Naive thymus-derived CD4-positive, alpha-beta T cell (primary cell): ENCODE measurements at regions not wholly inside any gene's neighbourhood (a gene's known extent, or its start where the extent isn't known, plus 50 kb on each side); places are given as distances from the start of the nearest gene placed in this dataset.

Experiments used
- ATAC-seq: fragments of 150-1000 bp; cut with Tn5 transposase; 2 replicates; pipeline ENCODE4 v1.10.0; 2021; ENCODE audit warnings: mild to moderate bottlenecking, moderate library complexity
- CTCF ChIA-PET: fragments of 350-600 bp; sonication (Branson Sonifier 250); formaldehyde crosslinking; loops from one replicate; lab custom pipeline; 2021; ENCODE audit warnings: antibody characterized with exemption; lab: Charles Lee
- POLR2A ChIA-PET: fragments of 350-600 bp; sonication (Branson Sonifier 250); formaldehyde crosslinking; loops from one replicate; lab custom pipeline; 2021; ENCODE audit warnings: antibody characterized with exemption, inconsistent platforms; lab: Charles Lee
- DNase-seq, 9 donors: peaks; one replicate each; pipeline versions ENCODE4 v3.0.0 to v3.0.0-alpha.2; 2020 to 2022; ENCODE audit warnings: mixed read lengths in 1 of 9
- H3K27ac ChIP-seq: one replicate; pipeline ENCODE4 v1.7.0; 2013; ENCODE audit warnings: mild to moderate bottlenecking, low read depth, low read length, moderate library complexity
- H3K27me3 ChIP-seq, 2 donors: one replicate each; pipeline ENCODE4 v1.7.0; 2013; ENCODE audit warnings: low read length in 2 of 2, mild to moderate bottlenecking in 2 of 2, moderate library complexity in 2 of 2; ENCODE audit not compliant: control insufficient read depth in 2 of 2, insufficient read depth in 2 of 2
- H3K36me3 ChIP-seq, 3 experiments: 1 replicate in 2 of 3; 2 replicates in 1 of 3; pipeline ENCODE4 v1.7.0; 2013; ENCODE audit warnings: low read length in 3 of 3, mild to moderate bottlenecking in 3 of 3, moderate library complexity in 1 of 3; ENCODE audit not compliant: insufficient read depth in 3 of 3, control insufficient read depth in 2 of 3
- H3K4me1 ChIP-seq, 2 donors: one replicate each; pipeline ENCODE4 v1.7.0; 2013; ENCODE audit warnings: low read length in 2 of 2, mild to moderate bottlenecking in 2 of 2, moderate library complexity in 1 of 2; ENCODE audit not compliant: control insufficient read depth in 2 of 2, insufficient read depth in 2 of 2
- H3K4me3 ChIP-seq: 2 replicates; pipeline ENCODE4 v1.7.0; 2013; ENCODE audit warnings: mild to moderate bottlenecking, low read length
- H3K9me3 ChIP-seq, 3 experiments: 1 replicate in 2 of 3; 2 replicates in 1 of 3; pipeline ENCODE4 v1.7.0; 2013; ENCODE audit warnings: low read length in 3 of 3; ENCODE audit not compliant: control insufficient read depth in 2 of 3
- H3K27ac Mint-ChIP-seq, 9 donors: one replicate each; pipeline ENCODE4 v1.8.0; 2020 to 2022; ENCODE audit warnings: mixed read lengths in 9 of 9, mild to moderate bottlenecking in 8 of 9, moderate library complexity in 5 of 9, inconsistent platforms in 2 of 9
- H3K27me3 Mint-ChIP-seq, 5 donors: one replicate each; pipeline ENCODE4 v1.8.0; 2021 to 2022; ENCODE audit warnings: mixed read lengths in 5 of 5, mild to moderate bottlenecking in 1 of 5
- H3K36me3 Mint-ChIP-seq, 5 donors: one replicate each; pipeline ENCODE4 v1.8.0; 2020 to 2022; ENCODE audit warnings: mixed read lengths in 5 of 5, mild to moderate bottlenecking in 3 of 5, inconsistent platforms in 1 of 5
- H3K4me1 Mint-ChIP-seq, 7 donors: one replicate each; pipeline ENCODE4 v1.8.0; 2020 to 2022; ENCODE audit warnings: mixed read lengths in 7 of 7, mild to moderate bottlenecking in 3 of 7, inconsistent platforms in 1 of 7
- H3K4me3 Mint-ChIP-seq, 10 donors: one replicate each; pipeline ENCODE4 v1.8.0; 2020 to 2022; ENCODE audit warnings: mild to moderate bottlenecking in 10 of 10, mixed read lengths in 10 of 10, moderate library complexity in 6 of 10, inconsistent platforms in 2 of 10
- H3K9me3 Mint-ChIP-seq, 11 donors: one replicate each; pipeline ENCODE4 v1.8.0; 2020 to 2022; ENCODE audit warnings: mixed read lengths in 11 of 11, mild to moderate bottlenecking in 4 of 11, inconsistent platforms in 1 of 11, moderate library complexity in 1 of 11
- intact Hi-C, 2 donors: fragments of 100-400 bp; cut with micrococcal nuclease; formaldehyde crosslinking; loops; one replicate each; pipeline ENCODE4 v1.15.1; 2023

- CTCF ChIA-PET, result no interaction called here
- Mint-ChIP-seq H3K4me1 (no peaks in the 10 kb centered on the region), H3K36me3 (peaks cover 0 to 3% (median 0%) of the 10 kb centered on the region in 5 donors), H3K27ac (no peak overlapping the region), H3K4me3 (peak overlapping the region in 2 of 10 donors; percentile 11 to 33), H3K9me3 (peaks cover 0 to 19% (median 7%) of the 10 kb centered on the region in 11 donors), H3K27me3 (peaks cover 0 to 16% (median 0%) of the 10 kb centered on the region in 5 donors)
- H3K27ac ChIP-seq, result no peak overlapping the region
- H3K27me3 ChIP-seq, result no peaks in the 10 kb centered on the region
- H3K4me1 ChIP-seq, result no peaks in the 10 kb centered on the region
- no peak overlapping the region for H3K4me3 ChIP-seq
- intact Hi-C loops, result loop anchor here in 1 of 2 donors (5.0 kb wide), 1 partner anchor 124 kb away; no protein-coding TSS in a partner anchor
- no peaks in the 10 kb centered on the region for H3K36me3 ChIP-seq
- peak in 1 of 9 donors; percentile 11 for DNase-seq
- H3K9me3 ChIP-seq, result no peaks in the 10 kb centered on the region
- ATAC-seq, result peak; percentile 57
- POLR2A ChIA-PET, result no interaction called here
Measured at GRCh38 chr5:107263387-107264018, 407.2 kb downstream of the EFNA5 start.

- intact Hi-C loops, result no loop called here
- Mint-ChIP-seq H3K27ac (no peak overlapping the region), H3K9me3 (peaks cover 3 to 28% (median 7%) of the 10 kb centered on the region in 11 donors), H3K4me3 (no peak overlapping the region), H3K4me1 (peaks cover 0 to 1% (median 0%) of the 10 kb centered on the region in 7 donors), H3K27me3 (peaks cover 0 to 20% (median 0%) of the 10 kb centered on the region in 5 donors), H3K36me3 (peaks cover 0 to 3% (median 0%) of the 10 kb centered on the region in 5 donors)
- H3K4me3 ChIP-seq, result no peak overlapping the region
- H3K4me1 ChIP-seq, result no peaks in the 10 kb centered on the region
- H3K9me3 ChIP-seq, result no peaks in the 10 kb centered on the region
- DNase-seq (no peak), ATAC-seq (no peak)
- POLR2A ChIA-PET, result no interaction called here
- no peaks in the 10 kb centered on the region for H3K27me3 ChIP-seq
- H3K36me3 ChIP-seq, result no peaks in the 10 kb centered on the region
- CTCF ChIA-PET, result no interaction called here
- no peak overlapping the region for H3K27ac ChIP-seq
Measured at GRCh38 chr5:107257885-107258520, 412.7 kb downstream of the EFNA5 start.

- H3K9me3 Mint-ChIP-seq, result peaks cover 0 to 18% (median 3%) of the 10 kb centered on the region in 11 donors
- H3K27ac ChIP-seq, result no peak overlapping the region
Measured at GRCh38 chr5:107254902-107255234, 415.9 kb downstream of the EFNA5 start.

GRCh38 chr5:107254214-107254901 lies 416.4 kb downstream of the EFNA5 start:
- H3K27ac ChIP-seq, result no peak overlapping the region
- Mint-ChIP-seq H3K4me3 (no peak overlapping the region), H3K36me3 (no peaks in the 10 kb centered on the region), H3K27ac (peak overlapping the region in 1 of 9 donors; percentile 68), H3K4me1 (peaks cover 0 to 1% (median 0%) of the 10 kb centered on the region in 7 donors), H3K27me3 (peaks cover 0 to 16% (median 0%) of the 10 kb centered on the region in 5 donors), H3K9me3 (peaks cover 0 to 18% (median 3%) of the 10 kb centered on the region in 11 donors)
- ChIA-PET CTCF (no interaction called here), POLR2A (no interaction called here)
- no peak for DNase-seq
- H3K9me3 ChIP-seq, result no peaks in the 10 kb centered on the region
- H3K36me3 ChIP-seq, result no peaks in the 10 kb centered on the region
- H3K4me1 ChIP-seq, result no peaks in the 10 kb centered on the region
- intact Hi-C loops, result no loop called here
- no peaks in the 10 kb centered on the region for H3K27me3 ChIP-seq
- ATAC-seq, result no peak
- no peak overlapping the region for H3K4me3 ChIP-seq

More at GRCh38 chr5:107254902-107255234, 415.9 kb downstream of the EFNA5 start:
- intact Hi-C loops, result no loop called here
- Mint-ChIP-seq H3K36me3 (no peaks in the 10 kb centered on the region), H3K4me1 (peaks cover 0 to 1% (median 0%) of the 10 kb centered on the region in 7 donors), H3K27me3 (peaks cover 0 to 17% (median 0%) of the 10 kb centered on the region in 5 donors), H3K27ac (no peak overlapping the region), H3K4me3 (no peak overlapping the region)
- H3K4me3 ChIP-seq, result no peak overlapping the region
- POLR2A ChIA-PET, result no interaction called here
- no peak for ATAC-seq
- CTCF ChIA-PET, result no interaction called here
- H3K27me3 ChIP-seq, result no peaks in the 10 kb centered on the region
- DNase-seq, result no peak
- no peaks in the 10 kb centered on the region for H3K9me3 ChIP-seq
- no peaks in the 10 kb centered on the region for H3K36me3 ChIP-seq
- no peaks in the 10 kb centered on the region for H3K4me1 ChIP-seq

- Histone ChIP-seq H3K27me3 (no peaks in the 10 kb centered on the region), H3K9me3 (no peaks in the 10 kb centered on the region), H3K27ac (no peak overlapping the region), H3K4me1 (no peaks in the 10 kb centered on the region), H3K4me3 (no peak overlapping the region), H3K36me3 (no peaks in the 10 kb centered on the region)
- Mint-ChIP-seq H3K27me3 (peaks cover 0 to 19% (median 5%) of the 10 kb centered on the region in 5 donors), H3K4me1 (peaks cover 0 to 1% (median 0%) of the 10 kb centered on the region in 7 donors), H3K27ac (no peak overlapping the region), H3K9me3 (peaks cover 0 to 9% (median 2%) of the 10 kb centered on the region in 11 donors), H3K36me3 (no peaks in the 10 kb centered on the region), H3K4me3 (no peak overlapping the region)
- ChIA-PET CTCF (no interaction called here), POLR2A (no interaction called here)
- intact Hi-C loops, result no loop called here
- no peak for DNase-seq
- ATAC-seq, result no peak
Measured at GRCh38 chr5:107253246-107253645, 417.5 kb downstream of the EFNA5 start.

GRCh38 chr5:107251151-107251550 lies 419.6 kb downstream of the EFNA5 start:
- Mint-ChIP-seq H3K9me3 (peaks cover 0 to 7% (median 0%) of the 10 kb centered on the region in 11 donors), H3K36me3 (no peaks in the 10 kb centered on the region), H3K4me3 (no peak overlapping the region), H3K27me3 (peaks cover 0 to 14% (median 0%) of the 10 kb centered on the region in 5 donors), H3K4me1 (no peaks in the 10 kb centered on the region), H3K27ac (no peak overlapping the region)
- H3K27ac ChIP-seq, result no peak overlapping the region
- intact Hi-C loops, result no loop called here
- H3K27me3 ChIP-seq, result no peaks in the 10 kb centered on the region
- no peaks in the 10 kb centered on the region for H3K9me3 ChIP-seq
- DNase-seq (no peak), ATAC-seq (no peak)
- ChIA-PET POLR2A (no interaction called here), CTCF (no interaction called here)
- H3K36me3 ChIP-seq, result no peaks in the 10 kb centered on the region
- no peak overlapping the region for H3K4me3 ChIP-seq
- H3K4me1 ChIP-seq, result no peaks in the 10 kb centered on the region
